ENCODE measurements at regions not wholly inside any gene's neighbourhood (a gene's known extent, or its start where the extent isn't known, plus 50 kb on each side); places are given as distances from the start of the nearest gene placed in this dataset.

DNA sequence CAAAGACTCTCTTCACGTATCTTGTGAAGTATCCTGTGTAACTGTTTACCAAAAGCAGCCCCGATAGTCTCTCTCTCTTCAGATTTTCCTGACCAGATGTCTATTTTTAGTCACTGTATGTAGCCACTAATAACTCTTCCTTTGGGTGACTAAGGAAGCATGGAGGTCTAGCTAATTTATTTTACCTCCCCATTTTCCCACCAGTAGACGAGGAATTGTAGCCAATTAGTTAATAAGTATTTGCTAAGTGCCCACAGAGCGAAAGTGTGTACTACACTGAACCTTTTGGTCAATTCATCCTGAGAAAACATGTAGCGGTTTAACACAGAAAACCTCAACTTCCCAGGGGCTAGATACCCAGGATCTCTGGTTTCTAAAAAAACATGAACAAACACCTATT, 180.6 kb downstream of the TBX18 start:
- no peak for DNase-seq (ENCODE audit: low read depth, low spot score)
- TF ChIP-seq, protein P1, sequence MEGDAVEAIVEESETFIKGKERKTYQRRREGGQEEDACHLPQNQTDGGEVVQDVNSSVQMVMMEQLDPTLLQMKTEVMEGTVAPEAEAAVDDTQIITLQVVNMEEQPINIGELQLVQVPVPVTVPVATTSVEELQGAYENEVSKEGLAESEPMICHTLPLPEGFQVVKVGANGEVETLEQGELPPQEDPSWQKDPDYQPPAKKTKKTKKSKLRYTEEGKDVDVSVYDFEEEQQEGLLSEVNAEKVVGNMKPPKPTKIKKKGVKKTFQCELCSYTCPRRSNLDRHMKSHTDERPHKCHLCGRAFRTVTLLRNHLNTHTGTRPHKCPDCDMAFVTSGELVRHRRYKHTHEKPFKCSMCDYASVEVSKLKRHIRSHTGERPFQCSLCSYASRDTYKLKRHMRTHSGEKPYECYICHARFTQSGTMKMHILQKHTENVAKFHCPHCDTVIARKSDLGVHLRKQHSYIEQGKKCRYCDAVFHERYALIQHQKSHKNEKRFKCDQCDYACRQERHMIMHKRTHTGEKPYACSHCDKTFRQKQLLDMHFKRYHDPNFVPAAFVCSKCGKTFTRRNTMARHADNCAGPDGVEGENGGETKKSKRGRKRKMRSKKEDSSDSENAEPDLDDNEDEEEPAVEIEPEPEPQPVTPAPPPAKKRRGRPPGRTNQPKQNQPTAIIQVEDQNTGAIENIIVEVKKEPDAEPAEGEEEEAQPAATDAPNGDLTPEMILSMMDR (optimal IDR thresholded peaks at IDR 0.05 in 1 of 3, IDR thresholded peaks at IDR 0.05 in 1 of 3, conservative IDR thresholded peaks at IDR 0.05 in 1 of 3; ENCODE audit: extremely low read depth in 1 of 3, insufficient read depth in 2 of 3, low read length in 3 of 3), result no peak
- TF ChIP-seq EZH2 (IDR thresholded peaks at IDR 0.05; ENCODE audit: low read length), result no peak
- Histone ChIP-seq H2AFZ (ENCODE audit: control insufficient read depth, low read length) (no peak overlapping the region), H3K27me3 (ENCODE audit: control insufficient read depth, extremely low read depth, insufficient read depth, low read length) (no peaks in the 10 kb centered on the region), H3K4me3 (ENCODE audit: control insufficient read depth in 2 of 3, extremely low read depth in 1 of 3, insufficient read depth in 2 of 3, low read depth in 1 of 3, low read length in 3 of 3) (no peak overlapping the region), H3K4me1 (ENCODE audit: control insufficient read depth, extremely low read depth, insufficient read depth, low read length) (no peaks in the 10 kb centered on the region), H3K9ac (ENCODE audit: control insufficient read depth, extremely low read depth, insufficient read depth, low read length) (no peak overlapping the region), H4K20me1 (ENCODE audit: control insufficient read depth, extremely low read depth, insufficient read depth, low read length) (no peaks in the 10 kb centered on the region), H3K79me2 (ENCODE audit: control insufficient read depth, insufficient read depth, low read length) (no peaks in the 10 kb centered on the region), H3K4me2 (ENCODE audit: control insufficient read depth, extremely low read depth, insufficient read depth, low read depth, low read length) (no peak overlapping the region), H3K36me3 (ENCODE audit: control insufficient read depth in 2 of 2, extremely low read depth in 1 of 2, insufficient read depth in 2 of 2, low read length in 2 of 2) (no peaks in the 10 kb centered on the region), H3K9me3 (ENCODE audit: control insufficient read depth, low read depth, low read length) (no peaks in the 10 kb centered on the region), H3K9me1 (ENCODE audit: control insufficient read depth, extremely low read depth, insufficient read depth, low read length) (no peaks in the 10 kb centered on the region), H3K27ac (ENCODE audit: control insufficient read depth, insufficient read depth, low read length) (no peak overlapping the region)
- dilution Hi-C loops (cut with MboI; ENCODE audit: extremely low pct_ligation_motif_present, low sequenced_read_pairs), result no loop called here
- no peak for FAIRE-seq

DNA sequence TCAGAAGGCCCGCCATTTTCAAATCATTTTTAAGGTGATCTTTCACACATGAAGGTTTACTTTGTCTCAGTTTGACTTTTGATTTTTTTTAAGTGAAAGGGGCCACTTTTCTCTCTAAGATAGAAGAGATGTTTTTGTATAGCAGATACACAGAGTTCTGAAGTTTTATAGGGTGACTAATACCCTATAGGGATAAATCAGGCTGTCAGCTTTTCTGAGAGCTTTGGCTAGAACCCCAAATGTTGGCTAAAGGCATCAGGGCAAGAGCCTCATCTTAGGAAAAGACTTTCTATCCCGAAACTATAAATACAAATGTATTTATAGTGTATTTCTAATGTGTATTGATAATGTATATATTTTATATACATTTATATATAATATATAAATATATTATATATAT, 181.4 kb downstream of the TBX18 start:
- Histone ChIP-seq H3K9me1 (ENCODE audit: control insufficient read depth, extremely low read depth, insufficient read depth, low read length) (no peaks in the 10 kb centered on the region), H2AFZ (ENCODE audit: control insufficient read depth, low read length) (no peak overlapping the region), H4K20me1 (ENCODE audit: control insufficient read depth, extremely low read depth, insufficient read depth, low read length) (no peaks in the 10 kb centered on the region), H3K4me3 (ENCODE audit: control insufficient read depth in 2 of 3, extremely low read depth in 1 of 3, insufficient read depth in 2 of 3, low read depth in 1 of 3, low read length in 3 of 3) (no peak overlapping the region), H3K4me1 (ENCODE audit: control insufficient read depth, extremely low read depth, insufficient read depth, low read length) (no peaks in the 10 kb centered on the region), H3K79me2 (ENCODE audit: control insufficient read depth, insufficient read depth, low read length) (no peaks in the 10 kb centered on the region), H3K27me3 (ENCODE audit: control insufficient read depth, extremely low read depth, insufficient read depth, low read length) (no peaks in the 10 kb centered on the region), H3K27ac (ENCODE audit: control insufficient read depth, insufficient read depth, low read length) (no peak overlapping the region), H3K9me3 (ENCODE audit: control insufficient read depth, low read depth, low read length) (no peaks in the 10 kb centered on the region), H3K9ac (ENCODE audit: control insufficient read depth, extremely low read depth, insufficient read depth, low read length) (no peak overlapping the region), H3K36me3 (ENCODE audit: control insufficient read depth in 2 of 2, extremely low read depth in 1 of 2, insufficient read depth in 2 of 2, low read length in 2 of 2) (no peaks in the 10 kb centered on the region), H3K4me2 (ENCODE audit: control insufficient read depth, extremely low read depth, insufficient read depth, low read depth, low read length) (no peak overlapping the region)
- dilution Hi-C loops (cut with MboI; ENCODE audit: extremely low pct_ligation_motif_present, low sequenced_read_pairs), result no loop called here
- no peak for DNase-seq (ENCODE audit: low read depth, low spot score)
- no peak for FAIRE-seq
- TF ChIP-seq, protein P1 (optimal IDR thresholded peaks at IDR 0.05 in 1 of 3, IDR thresholded peaks at IDR 0.05 in 1 of 3, conservative IDR thresholded peaks at IDR 0.05 in 1 of 3; ENCODE audit: extremely low read depth in 1 of 3, insufficient read depth in 2 of 3, low read length in 3 of 3), result no peak
- TF ChIP-seq EZH2 (IDR thresholded peaks at IDR 0.05; ENCODE audit: low read length), result no peak

Measured in keratinocyte (primary cell).